GM23248 (cell line): ENCODE measurements at regions not wholly inside any gene's neighbourhood (a gene's known extent, or its start where the extent isn't known, plus 50 kb on each side); places are given as distances from the start of the nearest gene placed in this dataset.

Experiments
- EZH2 ChIP-seq: fragments of 200-600 bp; sonication (generic); IDR thresholded peaks from 2 replicates; pipeline ENCODE4 v1.6.1; 2018; ENCODE audit warnings: antibody characterized with exemption, mild to moderate bottlenecking; ENCODE audit not compliant: insufficient read depth, poor library complexity, severe bottlenecking
- EZH2phosphoT487 ChIP-seq: fragments of 200-600 bp; sonication (generic); IDR thresholded peaks from 2 replicates; pipeline ENCODE4 v1.6.1; 2018; ENCODE audit warnings: antibody characterized with exemption, moderate library complexity, mild to moderate bottlenecking, low read depth; ENCODE audit not compliant: insufficient read depth

GRCh38 chrX:3791449-3791848 lies 78.0 kb upstream of the PRKX start:
- TF ChIP-seq EZH2: no peak
- TF ChIP-seq EZH2phosphoT487: no peak
